ENCODE measurements at regions not wholly inside any gene's neighbourhood (a gene's known extent, or its start where the extent isn't known, plus 50 kb on each side); places are given as distances from the start of the nearest gene placed in this dataset.

DNA sequence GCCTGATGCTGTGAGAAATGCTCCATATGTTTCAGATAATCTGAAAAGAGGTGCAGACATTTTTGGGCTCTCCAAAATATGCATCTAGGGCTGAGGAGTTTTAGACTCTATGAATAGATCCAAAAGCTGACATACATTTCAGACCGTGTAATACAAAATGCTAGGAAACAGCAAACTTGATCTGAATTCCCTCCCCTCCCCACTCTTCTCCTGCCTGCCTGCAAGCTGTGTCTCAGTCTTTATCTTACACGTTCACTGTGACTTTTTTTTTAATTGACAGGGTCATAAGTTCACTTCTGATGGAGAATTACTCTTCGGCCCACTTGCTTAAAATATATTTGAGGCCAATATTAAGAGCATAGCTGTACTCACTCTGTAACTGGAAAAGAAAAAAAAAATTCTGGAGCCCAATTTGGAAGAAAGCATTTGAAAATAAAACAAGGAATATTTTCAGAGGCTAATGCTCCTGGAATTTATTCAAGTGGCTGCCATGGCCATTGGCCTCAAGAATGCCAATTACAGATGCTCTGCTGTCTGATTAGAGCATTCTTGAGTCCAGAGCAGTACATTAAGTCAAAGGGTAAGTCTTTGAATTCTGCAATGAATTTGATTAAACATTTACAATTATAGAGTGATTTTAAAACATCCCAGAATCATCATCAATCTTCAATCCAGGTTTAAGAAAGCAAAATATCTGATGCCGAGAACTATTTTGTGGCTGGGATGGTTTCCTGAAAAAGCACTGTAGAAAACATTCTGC is 146.2 kb upstream of the SEMA6D start:
- TF ChIP-seq, protein P1, sequence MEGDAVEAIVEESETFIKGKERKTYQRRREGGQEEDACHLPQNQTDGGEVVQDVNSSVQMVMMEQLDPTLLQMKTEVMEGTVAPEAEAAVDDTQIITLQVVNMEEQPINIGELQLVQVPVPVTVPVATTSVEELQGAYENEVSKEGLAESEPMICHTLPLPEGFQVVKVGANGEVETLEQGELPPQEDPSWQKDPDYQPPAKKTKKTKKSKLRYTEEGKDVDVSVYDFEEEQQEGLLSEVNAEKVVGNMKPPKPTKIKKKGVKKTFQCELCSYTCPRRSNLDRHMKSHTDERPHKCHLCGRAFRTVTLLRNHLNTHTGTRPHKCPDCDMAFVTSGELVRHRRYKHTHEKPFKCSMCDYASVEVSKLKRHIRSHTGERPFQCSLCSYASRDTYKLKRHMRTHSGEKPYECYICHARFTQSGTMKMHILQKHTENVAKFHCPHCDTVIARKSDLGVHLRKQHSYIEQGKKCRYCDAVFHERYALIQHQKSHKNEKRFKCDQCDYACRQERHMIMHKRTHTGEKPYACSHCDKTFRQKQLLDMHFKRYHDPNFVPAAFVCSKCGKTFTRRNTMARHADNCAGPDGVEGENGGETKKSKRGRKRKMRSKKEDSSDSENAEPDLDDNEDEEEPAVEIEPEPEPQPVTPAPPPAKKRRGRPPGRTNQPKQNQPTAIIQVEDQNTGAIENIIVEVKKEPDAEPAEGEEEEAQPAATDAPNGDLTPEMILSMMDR (IDR thresholded peaks at IDR 0.05; ENCODE audit: low read length), result no peak
- TF ChIP-seq EZH2 (IDR thresholded peaks at IDR 0.05; ENCODE audit: borderline replicate concordance, low read length), result no peak
